Lower leg skin (tissue), 4 donors: ENCODE measurements at regions not wholly inside any gene's neighbourhood (a gene's known extent, or its start where the extent isn't known, plus 50 kb on each side); places are given as distances from the start of the nearest gene placed in this dataset.

Source experiments
- DNase-seq, 2 donors: peaks; one replicate each; pipeline ENCODE4 v3.0.0-alpha.2; 2019; ENCODE audit warnings: low spot score in 2 of 2
- H3K4me3 ChIP-seq: fragments of 200-600 bp; sonication (generic); 2 replicates; pipeline ENCODE4 v1.5.1; 2017; ENCODE audit warnings: mild to moderate bottlenecking, low read depth; ENCODE audit not compliant: poor library complexity, severe bottlenecking
- POLR2A ChIP-seq, 2 donors: fragments of 450-650 bp; IDR thresholded peaks; one replicate each; pipeline ENCODE4 v1.6.1; 2016 to 2017; ENCODE audit warnings: antibody characterized with exemption in 2 of 2, mild to moderate bottlenecking in 1 of 2, moderate library complexity in 1 of 2
- WGBS, 2 donors: methylation state at CpG; one replicate each; pipeline ENCODE4 v1.1.5; 2018; 5-methylcytosine and 5-hydroxymethylcytosine counted together
- intact Hi-C: fragments of 100-400 bp; cut with DNase I; formaldehyde crosslinking; loops from one replicate; pipeline ENCODE4 v1.15.0; 2023; ENCODE audit warnings: low total_unique reads
- TF ChIP-seq, protein P1 (sequence below), 3 donors: fragments of 450-650 bp; IDR thresholded peaks; one replicate each; pipeline ENCODE4 v1.5.1; 2016; ENCODE audit warnings: antibody characterized with exemption in 3 of 3, mild to moderate bottlenecking in 3 of 3, moderate library complexity in 2 of 3

DNA sequence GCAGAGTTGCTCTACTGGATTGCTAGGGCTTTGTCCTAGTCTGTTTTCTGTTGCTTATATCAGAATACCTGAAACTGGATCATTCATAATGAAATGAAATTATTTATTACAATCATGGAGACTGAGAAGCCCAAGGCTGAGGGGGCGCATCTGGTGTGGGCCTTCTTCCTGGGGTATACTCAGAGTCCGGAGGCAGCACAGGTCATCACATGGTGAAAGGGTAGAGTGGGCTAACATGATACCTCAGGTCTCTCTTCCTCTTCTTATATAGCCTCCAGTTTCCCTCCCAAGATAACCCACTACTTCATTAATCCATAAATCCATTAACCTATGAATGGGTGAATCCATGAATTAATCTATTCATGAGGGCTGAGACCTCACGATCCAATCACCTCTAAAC, 667.6 kb upstream of the NCAM2 start:
- intact Hi-C loops = no loop called here
- TF ChIP-seq, protein P1, sequence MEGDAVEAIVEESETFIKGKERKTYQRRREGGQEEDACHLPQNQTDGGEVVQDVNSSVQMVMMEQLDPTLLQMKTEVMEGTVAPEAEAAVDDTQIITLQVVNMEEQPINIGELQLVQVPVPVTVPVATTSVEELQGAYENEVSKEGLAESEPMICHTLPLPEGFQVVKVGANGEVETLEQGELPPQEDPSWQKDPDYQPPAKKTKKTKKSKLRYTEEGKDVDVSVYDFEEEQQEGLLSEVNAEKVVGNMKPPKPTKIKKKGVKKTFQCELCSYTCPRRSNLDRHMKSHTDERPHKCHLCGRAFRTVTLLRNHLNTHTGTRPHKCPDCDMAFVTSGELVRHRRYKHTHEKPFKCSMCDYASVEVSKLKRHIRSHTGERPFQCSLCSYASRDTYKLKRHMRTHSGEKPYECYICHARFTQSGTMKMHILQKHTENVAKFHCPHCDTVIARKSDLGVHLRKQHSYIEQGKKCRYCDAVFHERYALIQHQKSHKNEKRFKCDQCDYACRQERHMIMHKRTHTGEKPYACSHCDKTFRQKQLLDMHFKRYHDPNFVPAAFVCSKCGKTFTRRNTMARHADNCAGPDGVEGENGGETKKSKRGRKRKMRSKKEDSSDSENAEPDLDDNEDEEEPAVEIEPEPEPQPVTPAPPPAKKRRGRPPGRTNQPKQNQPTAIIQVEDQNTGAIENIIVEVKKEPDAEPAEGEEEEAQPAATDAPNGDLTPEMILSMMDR (IDR thresholded peaks at IDR 0.05) = no peak
- no peak for DNase-seq
- H3K4me3 ChIP-seq = no peak overlapping the region
- 94 to 96% methylated on average over 3 of the region's 3 CpGs for WGBS, 2 donors

DNA sequence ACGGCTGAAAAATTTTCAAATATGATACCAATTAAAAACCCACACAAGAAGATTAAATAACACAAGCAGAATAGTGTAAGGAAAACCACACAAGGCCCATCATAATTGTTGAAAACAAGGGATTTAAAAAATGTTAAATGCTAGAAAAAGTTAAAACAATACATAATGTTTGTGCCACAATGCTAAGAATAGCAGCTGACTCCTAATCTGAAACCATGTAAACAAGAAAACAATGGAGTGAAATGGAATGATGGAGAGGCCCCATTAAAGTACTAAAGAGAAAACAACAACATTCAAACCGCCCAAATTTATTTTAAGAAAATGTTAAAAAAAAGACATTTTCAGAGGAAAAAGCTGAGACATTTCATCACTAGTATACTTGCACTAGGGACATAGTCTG, 663.6 kb upstream of the NCAM2 start:
- no peak overlapping the region for H3K4me3 ChIP-seq
- DNase-seq = no peak
- 79 to 86% methylated on average over 2 of the region's 2 CpGs for WGBS, 2 donors
- TF ChIP-seq POLR2A (IDR thresholded peaks at IDR 0.05) = no peak
- TF ChIP-seq, protein P1 (IDR thresholded peaks at IDR 0.05) = no peak
- intact Hi-C loops = no loop called here

DNA sequence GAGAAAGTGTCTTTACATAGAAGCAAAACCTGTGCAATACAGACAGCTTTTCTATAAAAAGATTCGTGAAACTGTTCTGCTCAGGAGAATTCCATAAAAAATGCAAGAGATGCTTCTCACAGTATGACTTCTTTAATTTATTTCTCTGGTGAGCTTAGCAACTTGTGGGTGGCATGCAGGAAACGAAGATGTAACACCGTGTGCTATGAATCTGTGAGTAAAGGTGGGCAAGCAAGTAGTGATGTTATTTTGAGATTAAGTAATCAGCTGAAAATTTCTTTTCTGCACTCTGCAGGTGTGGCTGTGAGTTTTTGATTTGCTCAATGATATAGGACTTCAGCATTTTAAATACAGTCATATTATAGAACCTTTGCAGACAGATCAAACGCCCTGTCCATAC, 656.8 kb upstream of the NCAM2 start:
- TF ChIP-seq, protein P1 (IDR thresholded peaks at IDR 0.05) = no peak
- TF ChIP-seq POLR2A (IDR thresholded peaks at IDR 0.05) = no peak
- WGBS, 2 donors = 62 to 66% methylated on average over 4 of the region's 4 CpGs
- H3K4me3 ChIP-seq = no peak overlapping the region
- intact Hi-C loops = no loop called here
- no peak for DNase-seq

DNA sequence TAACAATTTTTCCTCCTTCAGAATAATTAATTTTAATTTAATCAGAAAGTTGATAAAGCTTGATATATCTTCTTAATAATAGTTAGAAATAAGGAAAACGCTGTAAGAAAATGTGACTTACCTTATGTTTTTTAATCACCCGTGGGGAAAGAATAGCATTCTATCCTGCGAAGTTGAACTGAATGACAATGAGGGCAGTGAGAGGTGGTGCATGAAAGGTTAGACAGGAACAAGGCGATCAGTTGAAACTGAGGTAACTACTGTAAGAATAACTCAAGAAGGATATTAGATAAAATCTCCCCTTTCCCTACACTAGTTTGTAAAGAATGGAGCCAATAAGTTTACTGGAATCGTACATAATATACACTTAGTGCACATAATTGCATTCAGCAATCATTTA, 655.0 kb upstream of the NCAM2 start:
- H3K4me3 ChIP-seq = no peak overlapping the region
- TF ChIP-seq POLR2A (IDR thresholded peaks at IDR 0.05) = no peak
- TF ChIP-seq, protein P1 (IDR thresholded peaks at IDR 0.05) = no peak
- WGBS, 2 donors = 89 to 91% methylated on average over 5 of the region's 5 CpGs
- intact Hi-C loops = no loop called here
- DNase-seq = no peak

DNA sequence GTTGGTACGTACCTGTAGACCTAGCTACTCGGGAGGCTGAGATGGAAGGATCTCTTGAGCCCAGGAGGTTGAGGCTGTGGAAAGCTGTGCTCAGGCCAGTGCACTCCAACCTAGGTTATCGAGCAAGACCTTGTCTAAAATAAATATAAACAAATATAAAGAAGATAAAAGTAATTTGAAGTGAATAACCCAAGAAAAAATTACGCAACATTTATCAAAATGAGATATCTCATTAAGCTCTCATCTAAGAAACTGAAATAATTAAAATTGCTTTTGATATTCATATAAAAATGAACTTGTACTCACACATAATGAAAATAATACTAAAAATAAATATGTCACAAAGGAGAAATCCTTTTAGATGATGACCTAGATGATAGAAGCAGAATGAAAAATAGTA, 647.1 kb upstream of the NCAM2 start:
- H3K4me3 ChIP-seq = no peak overlapping the region
- intact Hi-C loops = no loop called here
- no peak for DNase-seq
- WGBS, 2 donors = 66 to 75% methylated on average over 4 of the region's 4 CpGs
- TF ChIP-seq POLR2A (IDR thresholded peaks at IDR 0.05) = no peak
- TF ChIP-seq, protein P1 (IDR thresholded peaks at IDR 0.05) = no peak

DNA sequence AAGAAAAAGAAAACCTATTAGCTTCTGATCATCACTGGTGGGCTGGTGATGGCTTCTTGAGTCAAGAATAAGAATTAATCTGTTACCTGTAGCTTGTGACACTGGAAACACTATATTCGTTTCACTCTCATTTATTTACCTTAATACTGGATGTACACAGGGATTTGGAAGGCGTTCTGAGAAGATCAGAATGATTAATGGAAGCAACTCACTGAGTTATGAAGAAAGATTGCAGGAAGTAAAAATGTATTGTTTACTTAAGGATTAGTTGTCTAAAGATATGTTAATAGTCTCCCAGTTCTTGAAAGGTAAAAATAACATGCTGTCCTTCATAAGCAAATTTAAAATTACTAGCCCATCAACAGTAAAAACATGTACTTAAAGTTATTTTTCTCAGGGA, 644.9 kb upstream of the NCAM2 start:
- WGBS, 2 donors = 33 to 38% methylated on average over 2 of the region's 2 CpGs
- no peak for DNase-seq
- intact Hi-C loops = no loop called here
- no peak overlapping the region for H3K4me3 ChIP-seq
- TF ChIP-seq POLR2A (IDR thresholded peaks at IDR 0.05) = no peak
- TF ChIP-seq, protein P1 (IDR thresholded peaks at IDR 0.05) = no peak
